ENCODE measurements at regions not wholly inside any gene's neighbourhood (a gene's known extent, or its start where the extent isn't known, plus 50 kb on each side); places are given as distances from the start of the nearest gene placed in this dataset.

GRCh38 chr5:168075387-168075786, 216.1 kb upstream of the WWC1 start:
- TF ChIP-seq, protein P1, sequence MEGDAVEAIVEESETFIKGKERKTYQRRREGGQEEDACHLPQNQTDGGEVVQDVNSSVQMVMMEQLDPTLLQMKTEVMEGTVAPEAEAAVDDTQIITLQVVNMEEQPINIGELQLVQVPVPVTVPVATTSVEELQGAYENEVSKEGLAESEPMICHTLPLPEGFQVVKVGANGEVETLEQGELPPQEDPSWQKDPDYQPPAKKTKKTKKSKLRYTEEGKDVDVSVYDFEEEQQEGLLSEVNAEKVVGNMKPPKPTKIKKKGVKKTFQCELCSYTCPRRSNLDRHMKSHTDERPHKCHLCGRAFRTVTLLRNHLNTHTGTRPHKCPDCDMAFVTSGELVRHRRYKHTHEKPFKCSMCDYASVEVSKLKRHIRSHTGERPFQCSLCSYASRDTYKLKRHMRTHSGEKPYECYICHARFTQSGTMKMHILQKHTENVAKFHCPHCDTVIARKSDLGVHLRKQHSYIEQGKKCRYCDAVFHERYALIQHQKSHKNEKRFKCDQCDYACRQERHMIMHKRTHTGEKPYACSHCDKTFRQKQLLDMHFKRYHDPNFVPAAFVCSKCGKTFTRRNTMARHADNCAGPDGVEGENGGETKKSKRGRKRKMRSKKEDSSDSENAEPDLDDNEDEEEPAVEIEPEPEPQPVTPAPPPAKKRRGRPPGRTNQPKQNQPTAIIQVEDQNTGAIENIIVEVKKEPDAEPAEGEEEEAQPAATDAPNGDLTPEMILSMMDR (IDR thresholded peaks at IDR 0.05 in 8 of 11, conservative IDR thresholded peaks at IDR 0.05 in 3 of 11), result no peak
- TF ChIP-seq POLR2A (IDR thresholded peaks at IDR 0.05), result no peak
